Activated CD4-positive, alpha-beta T cell treated with anti-CD3 and anti-CD28 coated beads, Interleukin-2, amount 50 U/mL, for 16 hours (primary cell): ENCODE measurements at regions not wholly inside any gene's neighbourhood (a gene's known extent, or its start where the extent isn't known, plus 50 kb on each side); places are given as distances from the start of the nearest gene placed in this dataset.

Experiments used
- DNase-seq: peaks from one replicate; pipeline ENCODE4 v3.0.0-alpha.2; 2020

DNA sequence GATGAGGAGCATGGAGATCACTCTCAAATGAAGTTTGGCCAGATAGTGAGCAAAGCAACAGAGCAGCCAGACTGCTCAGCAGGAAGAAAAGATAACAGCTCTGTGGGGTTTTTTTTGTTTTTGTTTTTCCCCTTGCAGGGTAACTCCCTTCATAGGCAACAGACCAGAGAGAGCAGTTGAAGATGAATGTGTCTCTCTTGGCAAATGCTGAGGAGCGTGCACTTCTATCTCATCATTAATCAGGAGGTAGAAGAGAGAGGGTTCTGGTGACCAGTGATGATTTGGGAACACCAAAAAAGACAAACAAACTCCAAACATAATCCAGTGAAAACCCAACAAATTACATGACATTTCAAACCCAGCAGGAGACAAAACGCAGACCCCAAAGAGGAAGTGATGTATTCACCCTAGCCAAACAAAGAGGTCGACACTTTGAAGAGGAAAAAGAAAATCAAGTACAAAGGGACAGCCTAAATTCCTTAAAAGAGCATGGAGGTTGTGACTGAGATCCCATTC, 66.2 kb upstream of the RREB1 start:
- no peak for DNase-seq

DNA sequence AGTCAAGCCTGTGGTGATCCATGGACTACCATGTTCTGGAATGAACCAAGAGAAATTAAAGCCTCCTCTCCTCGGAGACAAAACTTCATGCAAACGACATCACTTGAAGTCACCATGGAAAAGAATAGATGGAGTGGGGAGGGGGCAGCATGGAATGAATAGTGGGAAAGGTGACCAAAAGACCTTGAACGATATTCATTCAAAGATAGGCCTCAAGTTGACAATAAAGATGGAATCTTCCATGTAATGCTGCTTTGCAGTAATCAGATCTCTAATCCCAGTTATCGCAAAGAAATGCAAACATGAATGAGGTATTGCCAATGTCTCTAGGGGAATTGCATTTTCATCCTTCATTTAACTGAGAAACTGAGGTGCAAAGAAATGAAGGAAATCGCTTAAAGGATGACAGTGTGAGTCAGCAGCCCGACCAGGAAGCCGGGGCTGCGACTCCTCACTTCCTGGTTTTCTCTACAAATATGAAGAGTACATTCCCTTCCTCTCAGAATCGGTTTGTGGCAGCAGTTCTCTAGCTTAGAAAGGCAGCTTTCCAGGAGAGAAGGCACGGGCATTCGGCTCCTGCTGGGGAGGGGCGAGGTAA, 65.6 kb upstream of the RREB1 start:
- no peak for DNase-seq

DNA sequence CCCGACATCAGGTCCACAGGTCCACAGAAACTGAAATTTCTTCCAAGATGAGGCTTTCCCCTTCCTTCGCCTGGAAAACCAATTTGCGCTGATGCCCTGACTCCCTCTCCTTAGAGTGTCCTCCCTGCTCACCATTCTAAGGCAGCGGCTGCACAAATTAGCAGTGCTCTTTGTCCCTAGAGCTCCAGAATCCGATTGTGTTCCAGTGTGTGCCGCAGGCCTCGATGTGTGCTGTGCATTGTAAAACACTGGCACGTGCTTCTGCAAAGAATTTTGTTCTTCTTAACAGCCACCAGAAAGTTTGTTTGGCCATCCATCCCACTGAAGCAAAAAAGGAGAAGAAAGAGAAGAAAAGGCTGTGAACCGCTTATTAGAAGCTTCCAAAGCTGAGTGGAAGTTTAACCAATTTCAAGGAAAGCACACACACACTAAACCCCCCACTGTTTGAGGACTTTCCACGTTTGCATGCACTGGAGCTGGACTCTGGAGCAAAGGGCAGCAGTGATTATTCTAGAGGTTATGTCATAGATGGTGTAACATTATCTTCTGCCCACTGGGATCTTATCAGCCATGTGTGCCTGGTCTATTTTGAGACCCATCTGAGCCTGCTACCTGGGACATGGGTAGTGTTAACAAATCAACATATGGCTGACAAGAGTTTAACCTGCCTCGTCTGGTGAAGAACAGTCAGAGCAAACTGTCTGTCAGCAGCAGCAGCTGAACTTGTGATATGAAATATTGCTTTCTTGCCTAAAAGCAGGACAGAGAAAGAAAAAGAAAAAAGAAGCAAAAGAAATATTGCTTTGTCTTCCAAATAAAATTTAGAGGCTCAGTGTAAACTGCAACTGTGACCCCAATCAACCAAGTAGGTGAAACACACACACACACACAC, 64.9 kb upstream of the RREB1 start:
- no peak for DNase-seq

DNA sequence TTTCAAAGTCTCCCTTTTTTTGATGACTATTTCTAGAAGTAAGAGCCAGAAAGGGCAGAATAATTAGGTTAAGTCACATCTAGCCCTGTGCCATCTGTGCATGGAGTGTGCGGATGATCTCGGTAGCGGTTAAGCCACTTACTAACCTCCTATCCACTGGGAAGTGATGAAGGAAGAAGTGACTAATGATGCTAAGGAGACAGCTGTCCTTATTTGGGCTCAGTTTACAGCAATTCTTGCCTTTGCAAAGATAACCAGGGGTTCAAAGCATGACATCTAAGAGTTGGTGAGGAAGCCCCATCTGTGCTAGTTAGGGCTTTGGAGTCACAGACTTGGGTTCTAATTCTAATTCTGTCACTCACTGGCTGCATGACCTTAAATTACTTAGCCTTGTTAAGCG, 62.4 kb upstream of the RREB1 start:
- DNase-seq, result no peak

DNA sequence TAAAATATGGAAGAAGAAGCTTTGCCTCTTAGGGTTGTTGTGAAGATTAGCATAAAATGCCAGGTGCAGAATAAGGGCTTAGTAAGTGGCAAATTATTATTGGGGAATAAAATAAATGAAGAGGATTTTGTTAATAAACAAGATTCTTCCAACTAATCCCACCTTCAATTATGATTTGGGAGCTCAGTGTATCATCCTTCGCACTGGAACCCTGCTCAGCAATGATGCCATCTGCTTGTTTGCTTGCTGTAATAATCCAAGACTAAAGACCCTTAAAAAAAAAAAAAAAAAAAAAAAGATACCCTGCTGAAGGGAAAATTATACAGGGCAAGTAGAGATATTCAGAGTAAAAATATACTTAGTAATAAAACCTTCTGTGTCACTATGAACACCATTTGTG, 62.0 kb upstream of the RREB1 start:
- no peak for DNase-seq

DNA sequence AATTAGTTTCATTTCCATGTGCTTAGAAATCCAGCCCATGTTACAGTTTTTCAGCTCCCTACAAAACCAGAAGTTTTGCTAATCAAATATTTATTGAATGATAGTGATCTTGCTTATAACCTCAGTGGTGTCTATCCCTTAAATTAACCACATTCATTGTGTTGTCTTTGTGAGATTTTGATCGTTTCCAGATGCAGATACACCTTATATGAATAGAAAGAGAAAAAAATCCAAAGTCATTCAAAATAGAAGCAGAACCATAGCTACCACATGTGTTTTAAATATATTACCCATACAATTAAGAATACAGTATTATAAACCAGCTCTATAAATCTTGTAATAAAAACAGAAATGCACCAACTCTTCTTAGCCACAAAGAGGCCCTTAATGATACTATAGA, 60.6 kb upstream of the RREB1 start:
- DNase-seq, result no peak

DNA sequence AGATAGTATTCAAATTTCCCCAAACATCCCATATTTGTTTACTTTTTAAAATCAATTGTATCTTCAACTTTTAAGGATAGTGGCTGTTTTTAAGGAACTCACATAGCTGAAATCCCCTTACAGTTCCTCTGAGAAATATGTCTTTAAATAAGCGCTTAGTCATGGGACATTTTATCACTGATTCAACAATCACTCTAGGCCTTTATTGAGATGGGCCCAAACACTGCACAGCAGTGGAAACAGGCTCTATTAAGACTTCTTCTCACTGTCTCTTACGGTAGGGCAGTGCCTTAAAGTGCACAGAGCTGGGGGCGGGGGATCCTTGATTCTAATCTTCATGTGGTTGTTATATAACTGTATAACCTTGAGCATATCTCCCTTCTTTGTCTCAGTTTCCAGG, 59.8 kb upstream of the RREB1 start:
- no peak for DNase-seq

DNA sequence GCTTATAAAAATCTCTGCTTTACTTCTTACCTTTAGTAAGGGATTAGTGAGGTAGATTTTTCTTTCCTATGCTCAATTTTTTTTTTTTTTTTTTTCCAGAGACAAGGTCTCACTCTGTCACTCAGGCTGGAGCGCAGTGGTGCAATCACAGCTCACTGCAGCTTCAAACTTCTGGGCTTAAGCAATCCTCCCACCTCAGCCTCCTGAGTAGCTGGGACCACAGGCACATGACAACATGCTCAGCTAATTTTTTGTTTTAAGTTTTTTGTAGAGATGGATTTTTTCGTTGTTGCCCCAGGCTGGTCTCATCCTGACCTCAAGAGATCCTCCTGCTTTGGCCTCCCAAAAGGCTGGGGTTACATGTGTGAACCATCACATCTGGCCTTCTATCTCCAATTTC, 58.9 kb upstream of the RREB1 start:
- no peak for DNase-seq

DNA sequence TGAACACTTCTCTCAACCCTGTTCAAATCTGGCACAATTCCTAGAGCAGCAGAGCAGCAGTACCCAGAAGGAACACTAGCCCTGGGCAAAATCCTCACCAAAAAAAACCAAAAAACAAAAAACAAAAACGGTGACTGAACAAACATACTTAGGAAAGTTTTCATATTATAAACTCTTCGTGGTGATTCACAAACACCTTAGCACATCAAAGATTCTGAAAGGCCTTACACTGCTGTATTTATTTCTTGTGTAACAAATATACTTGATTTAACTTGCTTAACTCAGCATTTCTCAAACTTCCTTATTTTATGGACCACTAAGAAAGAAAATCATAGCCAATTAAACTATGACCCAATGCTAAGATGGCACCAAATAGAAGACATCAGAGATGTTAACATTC, 57.8 kb upstream of the RREB1 start:
- no peak for DNase-seq

DNA sequence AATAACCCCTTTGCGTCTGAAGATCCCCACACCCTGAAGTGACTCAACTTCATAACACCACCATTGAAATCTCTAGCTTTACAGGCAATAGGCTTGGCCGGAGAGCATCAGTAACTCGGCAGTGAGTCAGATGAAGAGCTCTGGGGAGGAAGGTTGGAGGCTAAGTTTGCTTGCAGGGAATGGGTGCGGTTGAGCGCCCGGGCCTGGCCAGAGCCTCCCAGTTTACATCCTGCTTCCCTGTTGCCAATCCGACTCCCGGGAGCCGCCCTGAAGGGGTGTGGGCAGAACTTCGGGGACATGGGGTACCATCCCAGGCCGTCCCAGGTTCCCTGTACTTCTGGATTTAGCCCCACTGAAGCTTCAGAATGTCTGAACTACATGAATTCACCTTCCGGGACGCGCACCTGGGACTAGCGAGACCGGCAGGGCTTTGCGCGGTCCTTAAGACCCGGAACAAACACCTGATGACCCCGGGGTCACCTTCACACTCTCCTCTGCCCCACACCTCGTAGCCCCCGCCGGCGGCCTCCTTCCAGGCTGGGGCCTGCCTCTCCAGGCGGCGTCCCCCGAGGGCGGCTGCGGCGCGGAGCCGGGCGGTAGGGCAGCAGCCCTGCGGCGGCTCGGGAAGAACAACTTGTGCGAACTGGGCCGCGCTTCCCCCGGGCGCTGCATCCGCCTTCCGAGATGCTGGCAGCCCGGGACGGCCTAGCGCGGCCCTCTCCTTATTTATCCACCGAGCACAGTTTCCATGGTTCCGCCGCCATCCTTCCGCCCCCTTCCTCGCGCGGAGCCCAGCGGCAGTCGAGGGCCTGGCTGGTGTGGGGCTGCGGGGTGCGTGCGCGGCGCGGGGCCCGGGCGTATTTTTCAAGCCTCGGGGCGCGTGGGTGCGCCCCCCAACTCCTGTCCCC, 56.6 kb upstream of the RREB1 start:
- DNase-seq, result peak; percentile 12

DNA sequence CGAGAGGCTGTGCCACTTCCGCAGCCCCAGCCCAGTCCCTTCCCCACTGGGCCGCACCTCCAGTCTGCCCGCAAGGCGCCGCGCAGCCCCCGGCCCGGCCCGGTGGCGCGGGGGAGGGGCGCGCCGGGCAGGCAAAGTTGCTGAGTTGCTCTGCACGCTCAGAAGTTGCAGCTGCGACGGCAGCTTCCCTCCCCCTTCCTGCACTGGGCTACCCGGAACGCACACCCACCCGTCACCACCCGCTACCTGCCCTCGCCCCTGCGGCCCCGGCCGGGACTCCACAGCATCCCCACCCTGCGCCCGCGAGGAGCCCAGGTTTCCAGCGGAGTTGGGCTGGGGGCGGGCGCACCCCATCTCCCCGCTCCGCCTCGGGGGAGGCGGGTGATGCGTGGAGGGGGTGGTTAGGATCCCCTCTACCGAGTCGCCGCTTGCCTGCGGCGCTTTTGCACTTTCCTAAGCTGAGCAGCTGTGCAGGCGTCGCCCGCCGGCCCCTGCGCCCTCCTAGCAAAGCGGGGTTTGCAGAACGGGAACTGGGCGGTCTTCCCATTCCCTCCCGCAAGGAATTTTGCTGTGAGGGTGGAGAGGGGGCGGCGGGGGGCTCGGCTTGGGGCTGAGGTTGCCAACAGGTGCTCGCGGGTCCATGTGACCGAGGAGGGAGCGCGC, 55.9 kb upstream of the RREB1 start:
- peak; percentile 9 for DNase-seq

DNA sequence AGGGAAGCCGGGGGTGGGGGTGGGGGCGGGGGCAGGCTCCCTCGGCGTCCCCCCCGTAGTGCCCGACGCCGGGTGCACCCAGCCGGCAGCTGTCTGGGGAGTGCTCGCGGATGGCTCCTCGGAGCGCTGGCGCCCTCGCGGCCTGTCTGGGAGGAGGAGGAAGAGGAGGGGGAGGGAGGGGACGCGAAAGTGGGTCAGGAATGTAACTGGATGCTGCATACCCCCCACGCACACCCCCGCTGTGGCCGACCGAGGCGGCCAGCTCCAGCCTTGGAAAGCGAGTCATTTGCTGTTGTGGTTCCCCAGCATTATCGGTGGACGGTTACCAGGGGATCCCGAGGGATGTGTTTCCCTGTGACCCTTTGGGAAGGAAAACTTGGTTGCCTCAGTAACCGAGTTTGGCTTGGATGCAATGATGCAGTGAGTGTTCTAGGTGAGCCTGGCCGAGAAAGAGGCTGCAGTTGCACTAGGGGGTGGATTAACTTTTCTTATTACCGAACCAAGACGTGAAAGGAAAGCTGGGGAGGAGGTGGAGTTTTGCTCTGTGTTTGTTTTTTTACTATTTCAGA, 55.2 kb upstream of the RREB1 start:
- no peak for DNase-seq

DNA sequence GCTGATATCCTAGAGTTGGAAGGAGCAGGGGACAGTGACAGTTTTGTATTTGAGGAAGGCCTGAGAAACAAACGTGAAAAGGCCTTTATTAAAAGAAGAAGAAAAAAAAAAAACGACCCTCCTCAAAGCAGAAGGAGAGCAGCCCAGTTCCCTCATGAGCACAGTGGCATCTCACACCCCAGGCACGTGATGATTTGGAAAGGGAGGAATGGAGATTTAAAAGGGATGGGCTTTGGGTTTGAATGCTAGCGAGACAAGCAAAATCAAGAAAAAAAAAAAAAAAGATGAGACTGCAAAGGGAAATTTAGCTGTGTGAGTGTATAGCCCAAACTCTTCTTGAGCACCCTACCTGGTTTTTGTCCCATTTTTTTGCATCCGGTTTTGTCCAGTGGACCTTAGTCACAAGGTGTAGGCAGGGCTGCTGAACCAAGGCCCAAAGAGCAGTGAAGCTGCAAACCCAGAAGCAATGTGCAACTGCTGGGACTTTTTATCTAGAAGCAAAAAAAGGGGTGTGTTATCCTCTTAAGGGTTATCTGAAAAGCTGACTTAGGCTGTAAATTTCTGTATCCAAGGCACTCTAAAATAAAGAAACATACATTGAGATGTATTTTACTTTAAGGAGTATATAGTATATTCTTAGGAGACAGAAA, 54.5 kb upstream of the RREB1 start:
- no peak for DNase-seq
